Psoas muscle (tissue), 7 donors: ENCODE measurements at regions not wholly inside any gene's neighbourhood (a gene's known extent, or its start where the extent isn't known, plus 50 kb on each side); places are given as distances from the start of the nearest gene placed in this dataset.

Experiments used
- ATAC-seq, 4 donors: fragments of 200-7000 bp; cut with Tn5 transposase; one replicate each; pipeline ENCODE4 v1.9.1; 2020; ENCODE audit warnings: moderate library complexity in 3 of 4, mild to moderate bottlenecking in 2 of 4
- DNase-seq, 2 donors: peaks; one replicate each; pipeline ENCODE4 v3.0.0-alpha.2; 2020
- H3K27ac ChIP-seq: fragments of 200-600 bp; one replicate; pipeline ENCODE4 v1.8.0; 2022
- H3K27me3 ChIP-seq, 3 donors: fragments of 200-600 bp in 1 of 3; one replicate each; pipeline versions ENCODE4 v1.6.1 to v1.8.0; 2013 to 2022; ENCODE audit warnings: low read length in 2 of 3, mild to moderate bottlenecking in 2 of 3, moderate library complexity in 1 of 3; ENCODE audit not compliant: insufficient read depth in 3 of 3
- H3K36me3 ChIP-seq, 2 donors: fragments of 200-600 bp in 1 of 2; one replicate each; pipeline versions ENCODE4 v1.6.1 to v1.8.0; 2013 to 2022; ENCODE audit warnings: low read depth in 1 of 2, mild to moderate bottlenecking in 1 of 2, moderate library complexity in 1 of 2; ENCODE audit not compliant: insufficient read depth in 1 of 2
- H3K4me1 ChIP-seq: fragments of 200-600 bp; one replicate; pipeline ENCODE4 v1.8.0; 2022
- H3K4me3 ChIP-seq: fragments of 200-600 bp; one replicate; pipeline ENCODE4 v1.8.0; 2022; ENCODE audit warnings: mild to moderate bottlenecking
- H3K9me3 ChIP-seq: fragments of 200-600 bp; one replicate; pipeline ENCODE4 v1.8.0; 2022
- WGBS, 3 donors: extraction: QIAGEN DNeasy Blood & Tissue Kit; methylation state at CpG; one replicate each; pipeline versions ENCODE4 v1.1.6 to v1.1.7; 2013; 5-methylcytosine and 5-hydroxymethylcytosine counted together
- intact Hi-C, 2 donors: fragments of 100-400 bp; cut with DNase I; formaldehyde crosslinking; loops; one replicate each; pipeline versions ENCODE4 v1.11.0 to v1.14.2; 2022
- TF ChIP-seq, protein P1 (sequence below): fragments of 200-600 bp; IDR thresholded peaks from one replicate; pipeline ENCODE4 v1.8.0; 2022; ENCODE audit warnings: antibody characterized with exemption
- donor health status: healthy with polysubstance abuse.
- donor health status: DM: no; HTN: no; CAD: no; lungs with moderate emphysema.
- donor health status: Bipolar disorder and iron deficiency.
- donor health status: healthy.
- donor health status: DM: yes; HTN: yes; CAD: no.
- donor health status: DM: no; HTN: no; CAD: no.
- donor health status: DM: yes; HTN: yes; CAD: no.

- DNase-seq (no peak), ATAC-seq (no peak)
- Histone ChIP-seq H3K27ac (no peak overlapping the region), H3K4me1 (no peaks in the 10 kb centered on the region), H3K27me3 (no peaks in the 10 kb centered on the region), H3K9me3 (no peaks in the 10 kb centered on the region), H3K36me3 (no peaks in the 10 kb centered on the region), H3K4me3 (no peak overlapping the region)
- intact Hi-C loops = no loop called here
- TF ChIP-seq, protein P1, sequence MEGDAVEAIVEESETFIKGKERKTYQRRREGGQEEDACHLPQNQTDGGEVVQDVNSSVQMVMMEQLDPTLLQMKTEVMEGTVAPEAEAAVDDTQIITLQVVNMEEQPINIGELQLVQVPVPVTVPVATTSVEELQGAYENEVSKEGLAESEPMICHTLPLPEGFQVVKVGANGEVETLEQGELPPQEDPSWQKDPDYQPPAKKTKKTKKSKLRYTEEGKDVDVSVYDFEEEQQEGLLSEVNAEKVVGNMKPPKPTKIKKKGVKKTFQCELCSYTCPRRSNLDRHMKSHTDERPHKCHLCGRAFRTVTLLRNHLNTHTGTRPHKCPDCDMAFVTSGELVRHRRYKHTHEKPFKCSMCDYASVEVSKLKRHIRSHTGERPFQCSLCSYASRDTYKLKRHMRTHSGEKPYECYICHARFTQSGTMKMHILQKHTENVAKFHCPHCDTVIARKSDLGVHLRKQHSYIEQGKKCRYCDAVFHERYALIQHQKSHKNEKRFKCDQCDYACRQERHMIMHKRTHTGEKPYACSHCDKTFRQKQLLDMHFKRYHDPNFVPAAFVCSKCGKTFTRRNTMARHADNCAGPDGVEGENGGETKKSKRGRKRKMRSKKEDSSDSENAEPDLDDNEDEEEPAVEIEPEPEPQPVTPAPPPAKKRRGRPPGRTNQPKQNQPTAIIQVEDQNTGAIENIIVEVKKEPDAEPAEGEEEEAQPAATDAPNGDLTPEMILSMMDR = no peak
These were observed 1036.7 kb upstream of the CELF4 start for GRCh38 chr18:38602341-38602740.

- H3K27ac ChIP-seq = no peak overlapping the region
- no peak for ATAC-seq
- no peaks in the 10 kb centered on the region for H3K27me3 ChIP-seq
- intact Hi-C loops = no loop called here
- no peaks in the 10 kb centered on the region for H3K4me1 ChIP-seq
- no peaks in the 10 kb centered on the region for H3K36me3 ChIP-seq
- 84 to 88% (median 86%) methylated on average over 1 of the region's 1 CpG for WGBS, 3 donors
- TF ChIP-seq, protein P1 = no peak
- no peak for DNase-seq
- no peaks in the 10 kb centered on the region for H3K9me3 ChIP-seq
- no peak overlapping the region for H3K4me3 ChIP-seq
These were observed 1022.0 kb upstream of the CELF4 start for GRCh38 chr18:38587571-38587970.

DNA sequence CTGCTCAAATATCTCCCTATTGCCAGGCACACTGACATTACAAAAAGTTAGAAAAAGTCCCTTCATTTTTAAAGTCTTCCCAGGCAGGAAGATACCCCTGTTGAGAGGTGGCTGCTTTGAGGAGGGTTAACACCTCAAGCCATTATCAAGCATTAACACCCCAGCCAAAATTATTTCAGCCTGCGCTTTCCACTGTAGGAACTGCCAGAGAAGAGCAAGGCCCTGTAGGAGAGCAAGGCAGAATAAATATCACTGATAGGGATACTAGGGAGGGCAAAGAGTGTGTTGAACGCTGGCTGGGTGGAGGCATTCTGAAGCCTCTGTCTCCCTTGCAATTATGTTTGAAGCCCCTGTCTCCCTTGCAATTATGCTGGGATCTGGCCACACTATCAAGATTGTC is 1020.7 kb upstream of the CELF4 start:
- no peak overlapping the region for H3K27ac ChIP-seq
- TF ChIP-seq, protein P1 = no peak
- no peaks in the 10 kb centered on the region for H3K4me1 ChIP-seq
- H3K27me3 ChIP-seq = no peaks in the 10 kb centered on the region
- ATAC-seq (no peak), DNase-seq (no peak)
- intact Hi-C loops = no loop called here
- no peak overlapping the region for H3K4me3 ChIP-seq
- H3K36me3 ChIP-seq = no peaks in the 10 kb centered on the region
- H3K9me3 ChIP-seq = no peaks in the 10 kb centered on the region
- 83 to 88% (median 84%) methylated on average over 2 of the region's 2 CpGs for WGBS, 3 donors

GRCh38 chr18:38579764-38580163 is 1014.2 kb upstream of the CELF4 start:
- Histone ChIP-seq H3K27ac (no peak overlapping the region), H3K27me3 (no peaks in the 10 kb centered on the region), H3K36me3 (no peaks in the 10 kb centered on the region), H3K4me3 (no peak overlapping the region), H3K9me3 (no peaks in the 10 kb centered on the region), H3K4me1 (no peaks in the 10 kb centered on the region)
- intact Hi-C loops = no loop called here
- WGBS, 3 donors = 58 to 72% (median 70%) methylated on average over 1 of the region's 1 CpG
- TF ChIP-seq, protein P1 = no peak
- ATAC-seq (no peak), DNase-seq (no peak)

- DNase-seq (no peak), ATAC-seq (no peak)
- Histone ChIP-seq H3K4me3 (no peak overlapping the region), H3K9me3 (no peaks in the 10 kb centered on the region), H3K27me3 (no peaks in the 10 kb centered on the region), H3K4me1 (no peaks in the 10 kb centered on the region), H3K36me3 (no peaks in the 10 kb centered on the region), H3K27ac (no peak overlapping the region)
- WGBS, 3 donors = 67 to 70% (median 69%) methylated on average over 4 of the region's 4 CpGs
- TF ChIP-seq, protein P1 = no peak
- intact Hi-C loops = no loop called here
These were observed 1011.3 kb upstream of the CELF4 start for GRCh38 chr18:38576916-38577315.
